HL-60 (cell line): ENCODE measurements at regions not wholly inside any gene's neighbourhood (a gene's known extent, or its start where the extent isn't known, plus 50 kb on each side); places are given as distances from the start of the nearest gene placed in this dataset.

Experiments used
- DNase-seq, 2 experiments: peaks; one replicate each; pipeline ENCODE4 v3.0.0-alpha.2; 2010 to 2020; ENCODE audit warnings: low read depth in 1 of 2, low spot score in 1 of 2
- H3K27ac ChIP-seq: fragments of 250-450 bp; sonication (Bioruptor Pico); replicated peaks from 2 replicates; pipeline ENCODE4 v1.5.1; 2020; ENCODE audit warnings: mild to moderate bottlenecking, moderate library complexity
- H3K27me3 ChIP-seq: fragments of 250-450 bp; sonication (Bioruptor Pico); 2 replicates; pipeline ENCODE4 v1.5.1; 2021; ENCODE audit warnings: mild to moderate bottlenecking, moderate library complexity; ENCODE audit not compliant: insufficient read depth, poor library complexity, severe bottlenecking
- H3K4me3 ChIP-seq: replicated peaks from 2 replicates; pipeline ENCODE4 v1.5.1; 2011; ENCODE audit warnings: mild to moderate bottlenecking, control low read depth, low read length; ENCODE audit not compliant: insufficient read depth
- CTCF ChIP-seq: IDR thresholded peaks from one replicate; pipeline ENCODE4 v1.5.1; 2011; ENCODE audit warnings: low read length, control low read depth, inconsistent platforms; ENCODE audit not compliant: insufficient read depth
- GABPA ChIP-seq: IDR thresholded peaks from 2 replicates; pipeline ENCODE4 v1.6.1; 2012; ENCODE audit warnings: low read depth
- POLR2AphosphoS5 ChIP-seq: IDR thresholded peaks from 2 replicates; pipeline ENCODE4 v1.6.1; 2012; ENCODE audit warnings: low read depth
- REST ChIP-seq: IDR thresholded peaks from 2 replicates; pipeline ENCODE4 v1.6.1; 2012; ENCODE audit warnings: low read depth; ENCODE audit not compliant: insufficient replicate concordance
- SPI1 ChIP-seq: IDR thresholded peaks from 2 replicates; pipeline ENCODE4 v1.6.1; 2012; ENCODE audit warnings: low read depth, mild to moderate bottlenecking, borderline replicate concordance

- no peak for DNase-seq
- no peak overlapping the region for H3K4me3 ChIP-seq
- H3K27me3 ChIP-seq, result no peaks in the 10 kb centered on the region
- H3K27ac ChIP-seq, result no peak overlapping the region
- TF ChIP-seq GABPA (no peak), SPI1 (no peak), CTCF (no peak), REST (no peak), POLR2AphosphoS5 (no peak)
Observed at GRCh38 chr3:158882445-158882844, 80.6 kb downstream of the MFSD1 start.

- Histone ChIP-seq H3K27ac (no peak overlapping the region), H3K27me3 (no peaks in the 10 kb centered on the region), H3K4me3 (no peak overlapping the region)
- TF ChIP-seq GABPA (no peak), SPI1 (no peak)
- DNase-seq, result no peak
Observed at GRCh38 chr3:158896729-158897128, 94.9 kb downstream of the MFSD1 start.

DNA sequence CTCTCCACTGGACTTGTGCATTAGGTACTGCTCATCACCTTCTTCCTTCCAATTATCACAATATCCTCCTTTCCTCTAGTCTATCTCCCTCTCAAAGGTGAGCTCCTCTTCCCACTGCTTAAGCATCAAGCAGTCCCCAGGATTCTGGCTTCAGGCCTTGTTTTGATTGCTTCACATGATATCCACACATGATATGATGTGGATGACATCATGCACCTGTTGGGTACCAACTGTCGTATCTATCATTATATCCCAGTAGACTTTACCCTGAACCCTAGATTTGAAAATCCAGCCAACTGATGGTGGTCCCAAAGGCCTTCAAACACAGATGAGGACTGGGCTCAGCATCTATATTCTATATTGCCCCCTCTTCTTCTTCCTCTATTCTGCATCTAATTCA is 104.9 kb downstream of the MFSD1 start:
- no peak for DNase-seq
- Histone ChIP-seq H3K4me3 (no peak overlapping the region), H3K27ac (no peak overlapping the region), H3K27me3 (no peaks in the 10 kb centered on the region)
- TF ChIP-seq SPI1, result no peak
- TF ChIP-seq CTCF, result no peak
- TF ChIP-seq GABPA, result no peak
- no peak for TF ChIP-seq POLR2AphosphoS5
- no peak for TF ChIP-seq REST

DNA sequence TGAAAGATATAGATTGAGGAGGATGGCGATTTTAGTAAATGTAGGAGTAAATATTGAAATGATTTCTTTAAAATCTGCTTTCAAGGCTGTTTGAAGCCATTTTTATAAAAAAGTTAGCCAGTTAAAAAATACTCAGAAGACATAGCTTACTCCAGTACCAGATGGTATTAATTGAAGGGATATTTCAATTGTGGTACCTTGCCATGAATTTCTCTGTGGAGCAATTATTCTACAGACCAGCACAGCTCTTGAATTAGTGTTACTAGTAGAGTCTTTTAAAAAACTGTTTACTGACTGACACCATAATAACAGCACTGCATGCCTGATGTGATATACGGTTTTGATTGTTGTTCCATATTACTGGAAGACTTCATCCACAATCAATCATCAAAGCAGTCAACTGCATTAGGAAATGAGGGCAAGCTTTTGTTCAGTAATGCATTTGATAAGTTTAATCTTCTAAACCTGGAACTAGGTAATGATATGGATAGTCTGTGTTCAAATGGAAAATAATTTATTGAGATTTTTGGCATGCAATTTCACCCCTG is 106.4 kb downstream of the MFSD1 start:
- Histone ChIP-seq H3K4me3 (no peak overlapping the region), H3K27me3 (no peaks in the 10 kb centered on the region), H3K27ac (no peak overlapping the region)
- no peak for TF ChIP-seq GABPA
- TF ChIP-seq SPI1, result no peak
- TF ChIP-seq REST, result no peak
- TF ChIP-seq POLR2AphosphoS5, result no peak
- TF ChIP-seq CTCF, result no peak
- no peak for DNase-seq
